ENCODE measurements at regions not wholly inside any gene's neighbourhood (a gene's known extent, or its start where the extent isn't known, plus 50 kb on each side); places are given as distances from the start of the nearest gene placed in this dataset.

DNA sequence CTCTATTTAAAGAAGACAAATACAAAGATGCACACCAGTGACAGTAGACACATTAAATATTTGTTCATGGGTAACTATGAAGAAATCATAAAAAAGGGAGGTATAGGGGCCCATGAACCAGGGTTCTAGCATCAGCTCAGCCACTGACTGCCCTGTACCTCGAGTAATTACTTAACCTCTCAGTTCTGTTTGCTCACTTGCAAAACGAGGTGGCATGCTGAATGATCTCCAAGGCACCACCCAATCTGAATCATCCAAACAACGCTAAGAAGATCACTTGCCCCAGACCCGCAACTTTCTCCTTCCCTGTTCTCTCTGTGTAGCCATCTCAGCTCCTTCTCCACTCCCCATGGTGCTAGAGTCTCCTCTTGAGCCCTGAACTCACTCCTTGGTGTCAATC is 374.7 kb downstream of the VPS13C start:
- Histone ChIP-seq H2AFZ (ENCODE audit: low read depth, low read length) (no peak overlapping the region), H3K79me2 (ENCODE audit: insufficient read depth, low read length) (no peaks in the 10 kb centered on the region), H3K27me3 (ENCODE audit: insufficient read depth, low read length, poor library complexity) (peaks cover 3% of the 10 kb centered on the region), H3K9ac (ENCODE audit: low read depth, low read length) (no peak overlapping the region), H3K4me2 (ENCODE audit: insufficient read depth, low read length) (no peak overlapping the region), H3K9me3 (ENCODE audit: insufficient read depth, low read length, severe bottlenecking) (no peaks in the 10 kb centered on the region), H3K4me3 (ENCODE audit: low read depth in 1 of 2, low read length in 2 of 2) (no peak overlapping the region), H3K27ac (ENCODE audit: low read length) (no peak overlapping the region), H3K36me3 (ENCODE audit: insufficient read depth, low read length) (no peaks in the 10 kb centered on the region), H4K20me1 (ENCODE audit: insufficient read depth, low read length) (no peaks in the 10 kb centered on the region), H3K4me1 (ENCODE audit: insufficient read depth, low read length) (no peaks in the 10 kb centered on the region)
- ATAC-seq (ENCODE audit: insufficient read depth, low read depth) (no peak), DNase-seq (no peak)
- TF ChIP-seq EZH2 (IDR thresholded peaks at IDR 0.05; ENCODE audit: borderline replicate concordance, low read depth, low read length, severe bottlenecking): no peak
- TF ChIP-seq, protein P1, sequence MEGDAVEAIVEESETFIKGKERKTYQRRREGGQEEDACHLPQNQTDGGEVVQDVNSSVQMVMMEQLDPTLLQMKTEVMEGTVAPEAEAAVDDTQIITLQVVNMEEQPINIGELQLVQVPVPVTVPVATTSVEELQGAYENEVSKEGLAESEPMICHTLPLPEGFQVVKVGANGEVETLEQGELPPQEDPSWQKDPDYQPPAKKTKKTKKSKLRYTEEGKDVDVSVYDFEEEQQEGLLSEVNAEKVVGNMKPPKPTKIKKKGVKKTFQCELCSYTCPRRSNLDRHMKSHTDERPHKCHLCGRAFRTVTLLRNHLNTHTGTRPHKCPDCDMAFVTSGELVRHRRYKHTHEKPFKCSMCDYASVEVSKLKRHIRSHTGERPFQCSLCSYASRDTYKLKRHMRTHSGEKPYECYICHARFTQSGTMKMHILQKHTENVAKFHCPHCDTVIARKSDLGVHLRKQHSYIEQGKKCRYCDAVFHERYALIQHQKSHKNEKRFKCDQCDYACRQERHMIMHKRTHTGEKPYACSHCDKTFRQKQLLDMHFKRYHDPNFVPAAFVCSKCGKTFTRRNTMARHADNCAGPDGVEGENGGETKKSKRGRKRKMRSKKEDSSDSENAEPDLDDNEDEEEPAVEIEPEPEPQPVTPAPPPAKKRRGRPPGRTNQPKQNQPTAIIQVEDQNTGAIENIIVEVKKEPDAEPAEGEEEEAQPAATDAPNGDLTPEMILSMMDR (IDR thresholded peaks at IDR 0.05; ENCODE audit: borderline replicate concordance, extremely low read depth, low read length, poor library complexity, severe bottlenecking): no peak

DNA sequence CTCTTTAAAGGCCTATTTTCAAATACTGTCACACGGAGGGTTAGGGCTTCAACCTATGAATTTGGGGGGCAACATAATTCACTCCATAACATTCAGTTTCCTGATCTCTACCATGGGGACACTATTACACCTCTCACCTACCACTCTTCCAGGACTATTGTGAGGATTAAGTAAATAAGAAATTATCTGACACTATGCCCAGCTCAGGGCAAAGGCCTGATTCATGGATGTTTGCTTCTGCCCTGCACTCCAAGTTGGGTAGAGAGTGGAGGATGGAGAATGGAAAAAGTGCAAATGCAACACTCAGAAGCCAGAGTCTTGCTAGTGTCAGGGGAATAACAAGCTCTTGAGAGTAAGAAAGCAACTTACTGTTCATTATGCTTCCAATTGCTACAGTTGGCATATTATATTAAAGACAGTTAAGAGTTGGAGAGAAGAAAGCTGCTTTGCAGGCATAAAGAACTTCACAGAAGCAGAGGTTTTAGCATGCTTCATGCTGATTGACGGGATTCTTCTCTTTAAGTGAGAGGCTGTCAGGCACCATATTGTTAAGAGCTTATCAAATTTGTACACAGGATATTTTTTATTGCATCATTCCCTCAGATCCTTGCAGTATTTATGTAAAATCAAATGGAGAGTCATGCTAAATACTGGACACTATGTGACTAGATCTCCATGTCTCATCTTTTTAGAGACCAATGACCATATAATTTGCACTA is 375.3 kb downstream of the VPS13C start:
- peaks cover 3% of the 10 kb centered on the region for H3K27me3 ChIP-seq (ENCODE audit: insufficient read depth, low read length, poor library complexity)
- no peak overlapping the region for H3K27ac ChIP-seq (ENCODE audit: low read length)
- DNase-seq (no peak), ATAC-seq (ENCODE audit: insufficient read depth, low read depth) (no peak)
- no peak overlapping the region for H3K4me2 ChIP-seq (ENCODE audit: insufficient read depth, low read length)
- H3K4me3 ChIP-seq (ENCODE audit: low read depth in 1 of 2, low read length in 2 of 2): no peak overlapping the region
- no peak overlapping the region for H3K9ac ChIP-seq (ENCODE audit: low read depth, low read length)
- no peaks in the 10 kb centered on the region for H4K20me1 ChIP-seq (ENCODE audit: insufficient read depth, low read length)
- no peak overlapping the region for H2AFZ ChIP-seq (ENCODE audit: low read depth, low read length)
- H3K79me2 ChIP-seq (ENCODE audit: insufficient read depth, low read length): no peaks in the 10 kb centered on the region
- TF ChIP-seq EZH2 (IDR thresholded peaks at IDR 0.05; ENCODE audit: borderline replicate concordance, low read depth, low read length, severe bottlenecking): no peak
- TF ChIP-seq, protein P1 (IDR thresholded peaks at IDR 0.05; ENCODE audit: borderline replicate concordance, extremely low read depth, low read length, poor library complexity, severe bottlenecking): no peak
- H3K9me3 ChIP-seq (ENCODE audit: insufficient read depth, low read length, severe bottlenecking): no peaks in the 10 kb centered on the region
- no peaks in the 10 kb centered on the region for H3K36me3 ChIP-seq (ENCODE audit: insufficient read depth, low read length)
- H3K4me1 ChIP-seq (ENCODE audit: insufficient read depth, low read length): no peaks in the 10 kb centered on the region

DNA sequence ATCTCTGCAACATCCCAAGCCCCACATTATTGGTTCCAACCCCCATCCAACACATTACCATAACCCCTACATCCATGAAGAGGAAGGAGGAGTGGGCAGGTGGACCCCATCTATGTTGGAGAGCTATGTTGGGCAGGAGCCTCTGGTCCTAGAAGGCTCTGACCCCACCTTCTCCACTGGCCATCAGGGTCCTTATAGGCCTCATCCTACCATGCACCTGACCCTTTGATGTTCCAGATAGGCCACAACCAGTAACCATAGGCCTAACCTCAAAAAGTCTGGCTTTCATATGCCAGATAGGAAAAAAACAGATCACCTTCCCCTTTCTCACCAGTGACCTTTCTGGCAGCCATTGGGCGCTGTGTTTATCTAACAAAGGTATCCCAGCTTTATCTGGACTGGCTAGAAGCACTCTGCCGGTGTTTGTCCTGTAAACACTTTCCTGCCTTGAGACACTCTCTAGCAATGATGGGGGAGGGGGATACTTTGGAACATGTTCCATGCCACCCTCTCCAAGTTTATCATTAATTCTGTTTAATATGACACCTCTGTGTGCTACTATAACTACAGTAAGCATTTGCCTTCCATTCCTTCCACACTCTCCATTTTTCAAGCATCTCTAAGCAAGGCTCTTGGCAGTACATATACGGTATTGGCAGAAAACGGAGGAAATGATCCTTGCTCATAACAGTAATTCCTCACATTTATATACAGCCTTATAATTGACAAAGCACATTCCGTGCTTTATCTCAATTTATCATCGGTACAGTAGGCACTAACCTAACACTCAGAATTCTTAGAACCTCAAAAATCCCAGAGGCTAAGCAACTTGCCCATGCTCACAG is 377.1 kb downstream of the VPS13C start:
- Histone ChIP-seq H4K20me1 (ENCODE audit: insufficient read depth, low read length) (no peaks in the 10 kb centered on the region), H3K4me1 (ENCODE audit: insufficient read depth, low read length) (no peaks in the 10 kb centered on the region), H3K9ac (ENCODE audit: low read depth, low read length) (no peak overlapping the region), H3K9me3 (ENCODE audit: insufficient read depth, low read length, severe bottlenecking) (no peaks in the 10 kb centered on the region), H3K27me3 (ENCODE audit: insufficient read depth, low read length, poor library complexity) (peaks cover 3% of the 10 kb centered on the region), H3K4me3 (ENCODE audit: low read depth in 1 of 2, low read length in 2 of 2) (no peak overlapping the region), H3K4me2 (ENCODE audit: insufficient read depth, low read length) (no peak overlapping the region), H3K27ac (ENCODE audit: low read length) (no peak overlapping the region), H3K79me2 (ENCODE audit: insufficient read depth, low read length) (no peaks in the 10 kb centered on the region), H3K36me3 (ENCODE audit: insufficient read depth, low read length) (no peaks in the 10 kb centered on the region), H2AFZ (ENCODE audit: low read depth, low read length) (no peak overlapping the region)
- TF ChIP-seq, protein P1 (IDR thresholded peaks at IDR 0.05; ENCODE audit: borderline replicate concordance, extremely low read depth, low read length, poor library complexity, severe bottlenecking): no peak
- no peak for TF ChIP-seq EZH2 (IDR thresholded peaks at IDR 0.05; ENCODE audit: borderline replicate concordance, low read depth, low read length, severe bottlenecking)
- DNase-seq (no peak), ATAC-seq (ENCODE audit: insufficient read depth, low read depth) (no peak)
